ENCODE measurements at regions not wholly inside any gene's neighbourhood (a gene's known extent, or its start where the extent isn't known, plus 50 kb on each side); places are given as distances from the start of the nearest gene placed in this dataset.
"Not testable (repeated sequence)": the region's sequence is repeated elsewhere in the genome, so short reads cannot be mapped to it uniquely, and the experiment has no call there.

DNA sequence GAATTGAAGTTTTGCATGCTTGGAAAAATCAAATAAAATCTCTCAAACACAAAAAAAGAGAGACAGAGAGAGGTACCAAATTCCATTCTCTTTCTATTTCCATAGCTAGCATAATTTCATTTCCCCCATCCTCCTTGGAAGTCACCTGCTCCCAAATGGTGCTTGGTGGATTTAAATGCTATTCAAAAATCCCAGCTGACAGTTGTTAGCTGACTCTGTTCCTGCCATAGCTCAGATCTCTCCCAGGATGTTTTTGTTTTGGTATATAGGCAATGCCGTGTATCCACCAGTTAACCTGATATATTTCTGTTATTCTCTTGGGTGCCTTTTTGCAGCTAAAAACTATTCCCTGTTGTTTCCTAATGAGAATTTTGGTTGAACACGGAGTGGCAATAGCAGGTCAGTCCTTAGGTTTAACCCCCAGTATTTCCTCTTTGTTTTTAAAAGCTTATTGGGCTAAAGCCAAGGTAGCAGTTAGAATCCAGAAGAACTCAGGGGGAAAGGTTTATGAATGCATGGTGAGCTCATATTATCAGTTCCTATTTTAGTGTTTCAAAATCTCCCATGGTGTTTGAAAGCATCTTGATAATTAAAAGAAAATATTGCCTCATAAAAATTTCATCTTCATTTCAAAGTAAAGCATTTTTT is 240.0 kb upstream of the GBE1 start:
- peak; percentile 39 for DNase-seq

DNA sequence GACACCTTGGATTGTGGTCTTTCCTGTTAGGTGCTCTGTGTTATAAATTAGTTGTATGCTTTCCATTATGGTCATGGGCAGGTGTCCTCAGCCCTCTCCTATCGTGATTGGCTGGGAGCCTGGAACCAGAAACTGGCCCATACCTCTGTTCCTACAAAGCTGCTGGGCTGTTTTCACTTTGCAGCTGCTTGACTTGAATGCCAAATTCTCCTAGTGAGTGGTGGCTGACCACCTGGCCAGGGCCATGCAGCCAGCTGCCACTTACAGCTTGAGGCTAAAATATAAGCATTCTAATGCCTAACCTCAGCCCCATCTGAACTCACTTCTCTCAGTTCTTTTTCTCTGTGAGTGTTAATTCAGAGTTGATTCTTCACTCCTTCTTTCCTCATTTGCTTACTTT is 239.3 kb upstream of the GBE1 start:
- peak; percentile 59 for DNase-seq

DNA sequence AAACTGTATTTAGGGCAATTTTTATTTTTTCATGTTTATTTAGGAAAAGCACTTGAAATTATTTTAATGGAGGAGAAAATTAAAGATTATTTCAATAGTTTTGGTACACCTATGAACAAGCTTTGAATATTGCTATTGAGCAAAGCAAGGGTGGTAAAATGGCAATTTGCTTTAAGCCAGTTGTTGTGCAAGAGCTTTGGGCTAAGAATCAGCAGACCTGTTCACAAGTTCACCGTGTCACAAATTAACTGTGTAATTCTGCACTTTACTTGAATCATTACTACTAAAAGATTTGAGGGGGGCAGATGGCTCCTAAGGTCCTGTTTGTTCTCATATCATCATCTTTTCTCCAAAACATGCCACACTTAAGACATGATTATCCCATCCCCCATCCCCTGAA is 238.9 kb upstream of the GBE1 start:
- DNase-seq, result no peak

DNA sequence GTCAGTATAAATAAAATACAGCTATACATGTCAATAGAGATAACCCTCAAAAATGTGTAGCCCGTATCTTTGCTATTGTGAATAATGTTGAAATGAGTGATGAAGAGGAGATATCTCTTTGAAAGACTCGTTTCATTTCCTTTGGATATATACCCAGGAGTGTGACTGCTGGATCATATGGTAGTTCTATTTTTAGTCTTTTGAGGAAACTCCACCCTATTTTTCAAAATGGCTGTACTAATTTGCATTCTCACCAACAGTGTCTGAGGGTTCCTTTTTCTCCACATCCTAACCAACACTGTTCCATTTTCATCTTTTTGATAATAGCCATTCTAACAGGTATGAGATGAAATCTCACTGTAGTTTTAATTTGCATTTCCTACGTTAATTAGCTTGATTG is 237.5 kb upstream of the GBE1 start:
- DNase-seq, result no peak

DNA sequence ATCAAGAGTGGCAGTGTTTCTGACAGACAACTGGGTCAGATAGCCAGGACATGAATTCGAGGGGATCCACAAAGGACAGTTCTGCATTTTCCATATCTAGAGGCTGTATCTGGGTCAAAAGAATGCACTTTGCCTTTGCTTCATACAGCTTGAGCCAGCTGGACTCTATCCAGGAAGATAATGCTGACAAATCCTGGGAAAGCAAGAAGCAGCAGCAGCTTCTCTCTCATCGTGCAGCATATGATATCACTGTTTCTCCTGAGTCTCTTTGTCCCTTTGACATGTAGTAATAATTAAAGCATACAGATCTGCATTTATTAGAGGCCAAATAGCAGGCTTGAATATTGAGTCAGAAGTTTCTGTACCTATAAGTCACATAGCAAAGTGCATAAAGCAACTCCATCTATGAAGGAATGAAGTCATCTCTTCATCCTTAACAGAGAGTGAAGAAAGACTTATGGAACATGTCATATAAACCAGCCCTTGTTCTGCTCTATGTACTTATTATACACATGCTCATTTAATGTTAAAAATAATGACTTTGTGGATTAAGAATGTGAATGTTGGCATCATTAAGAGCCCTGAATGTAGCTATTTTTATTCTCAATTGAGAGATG is 236.8 kb upstream of the GBE1 start:
- DNase-seq, result no peak

DNA sequence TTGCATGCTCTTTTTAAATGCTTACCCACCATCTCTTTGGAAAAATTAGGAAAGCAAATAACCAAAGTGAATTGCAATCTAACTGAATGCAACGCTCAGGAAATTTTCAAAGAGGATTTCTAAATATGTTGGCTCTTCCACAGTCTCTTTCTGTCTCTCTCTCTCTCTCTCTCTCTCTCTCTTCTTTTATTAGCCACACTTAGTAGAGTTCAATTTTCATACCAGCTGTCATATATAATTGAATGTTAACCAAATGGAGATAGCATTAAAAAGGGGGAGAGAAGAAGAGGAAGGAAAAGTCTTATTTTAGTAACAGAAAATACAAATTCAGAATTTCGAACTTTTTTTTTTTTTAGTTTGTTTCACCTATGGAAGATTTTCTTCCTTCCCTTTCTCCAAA is 235.9 kb upstream of the GBE1 start:
- DNase-seq, result no peak

DNA sequence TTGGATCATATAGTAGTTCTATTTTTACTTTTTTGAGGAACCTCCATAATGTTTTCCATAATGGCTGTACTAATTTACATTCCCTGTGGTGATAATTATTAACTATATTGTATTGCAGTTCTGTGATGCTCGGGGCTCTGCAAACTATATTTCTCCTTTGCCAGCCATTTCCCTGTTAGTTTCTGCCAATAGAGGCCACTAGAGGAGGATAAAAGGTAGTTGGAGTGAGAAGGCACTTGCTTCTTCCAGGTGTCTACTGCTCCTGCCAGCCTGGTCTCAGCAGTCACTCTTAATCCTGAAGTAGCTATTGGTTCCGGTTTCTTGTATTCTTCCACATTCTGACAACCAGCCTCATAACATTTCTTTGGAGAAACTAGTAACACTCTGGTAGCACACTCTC is 233.9 kb upstream of the GBE1 start:
- no peak for DNase-seq

DNA sequence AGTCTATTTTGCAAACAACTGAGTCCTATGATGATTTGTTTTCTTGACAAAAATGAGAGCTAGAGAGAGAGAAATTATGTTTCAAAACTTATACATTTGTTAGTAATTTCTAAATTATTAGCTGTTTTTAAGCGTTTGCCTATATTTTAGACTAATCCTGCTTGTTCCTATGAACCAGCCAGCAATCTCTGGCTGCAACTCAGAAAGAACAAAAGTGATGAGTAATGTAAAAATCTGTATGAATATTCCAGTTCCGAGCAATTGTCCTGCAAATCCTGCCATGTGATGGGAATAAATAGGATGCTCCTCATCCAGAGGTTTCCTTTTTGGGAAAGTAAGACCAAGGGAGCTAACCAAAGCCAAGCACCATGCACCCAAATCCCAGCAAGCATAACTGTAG is 228.3 kb upstream of the GBE1 start:
- no peak for DNase-seq

DNA sequence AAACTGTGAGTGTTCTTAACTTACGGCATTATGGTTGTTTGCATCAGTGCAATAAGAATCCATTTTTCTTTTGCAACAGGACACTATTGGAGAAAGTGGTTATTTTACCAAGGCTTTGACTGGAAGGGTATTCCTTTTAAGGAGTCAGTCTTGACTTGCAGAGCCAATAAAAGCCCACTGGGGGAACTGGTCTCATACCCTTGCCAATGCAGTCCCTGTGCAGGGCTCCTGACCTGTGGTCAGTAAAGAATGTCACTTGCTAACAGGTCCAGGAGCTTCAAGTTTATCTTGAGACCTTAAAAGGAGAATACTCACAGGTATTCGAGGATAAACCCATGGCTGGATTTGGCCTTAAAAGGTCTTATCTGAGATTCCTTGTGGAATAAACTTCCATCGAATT is 227.8 kb upstream of the GBE1 start:
- DNase-seq, result no peak

DNA sequence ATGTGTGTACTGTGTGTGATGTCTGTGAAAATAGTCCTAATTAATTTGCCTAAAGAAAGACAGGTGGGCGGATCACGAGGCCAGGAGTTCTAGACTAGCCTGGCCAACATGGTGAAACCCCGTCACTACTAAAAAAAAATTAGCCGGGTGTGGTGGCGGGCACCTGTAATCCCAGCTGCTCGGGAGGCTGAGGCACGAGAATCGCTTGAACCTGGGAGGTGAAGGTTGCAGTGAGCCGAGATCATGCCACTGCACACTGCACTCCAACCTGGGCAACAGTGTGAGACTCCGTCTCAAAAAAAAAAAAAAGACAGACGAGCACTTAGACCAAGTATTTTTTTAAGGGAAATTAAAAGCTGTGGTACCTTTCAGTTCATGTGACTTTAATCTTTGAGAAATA is 226.0 kb upstream of the GBE1 start:
- not testable (repeated sequence) for DNase-seq

DNA sequence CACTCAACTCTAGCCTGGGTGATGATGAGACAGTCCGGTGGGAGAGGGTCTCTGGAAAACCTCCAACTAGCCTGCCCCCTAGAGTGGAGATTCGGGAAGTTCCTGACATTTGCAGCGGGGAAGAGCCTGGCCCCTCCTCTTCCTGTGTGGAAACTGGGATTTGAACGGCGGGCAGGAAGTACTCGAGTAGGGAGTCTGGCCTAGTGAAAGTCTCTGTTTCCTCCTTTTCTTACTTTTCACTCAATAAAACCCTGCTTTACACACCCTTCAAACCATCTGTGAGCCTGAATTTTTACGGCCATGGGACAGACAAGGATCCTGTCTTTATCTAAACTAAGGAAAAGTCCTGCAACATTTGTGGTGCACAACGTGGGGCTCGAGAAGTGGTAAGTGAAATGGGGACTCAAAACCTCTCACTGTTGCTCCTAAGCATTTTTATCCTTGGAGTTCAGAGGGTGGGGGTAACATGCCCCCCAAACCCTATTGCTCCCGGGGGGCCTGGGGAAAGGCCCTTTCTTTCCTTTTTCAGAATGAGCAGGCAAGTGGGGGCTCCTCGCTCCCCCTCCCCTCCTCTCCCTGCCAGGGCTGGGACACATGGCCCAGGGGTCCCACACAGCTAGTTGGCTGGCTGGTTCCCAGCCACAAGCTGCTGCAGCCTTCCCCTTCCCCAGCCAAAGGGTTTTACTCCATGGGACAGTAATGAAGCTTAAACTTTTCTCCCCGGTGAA is 224.7 kb upstream of the GBE1 start:
- DNase-seq, result no peak

DNA sequence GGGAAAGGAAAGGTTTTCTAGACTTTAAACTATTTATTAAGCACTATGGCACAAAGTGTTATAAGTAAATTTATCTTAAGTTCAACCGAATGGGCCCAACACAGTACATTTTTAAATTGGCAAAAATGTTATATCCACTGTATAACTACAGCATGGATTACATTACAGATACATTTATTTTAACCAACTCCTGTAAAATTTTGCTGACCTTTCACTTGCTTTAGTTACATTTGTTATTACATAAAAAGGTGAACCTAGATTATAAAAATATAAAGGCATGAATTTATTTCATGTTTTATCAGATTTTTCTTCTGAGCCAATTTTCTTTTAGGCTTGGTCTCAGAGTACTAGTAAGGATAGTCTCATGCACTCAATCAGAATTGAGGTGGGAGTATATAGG is 221.9 kb upstream of the GBE1 start:
- no peak for DNase-seq

DNA sequence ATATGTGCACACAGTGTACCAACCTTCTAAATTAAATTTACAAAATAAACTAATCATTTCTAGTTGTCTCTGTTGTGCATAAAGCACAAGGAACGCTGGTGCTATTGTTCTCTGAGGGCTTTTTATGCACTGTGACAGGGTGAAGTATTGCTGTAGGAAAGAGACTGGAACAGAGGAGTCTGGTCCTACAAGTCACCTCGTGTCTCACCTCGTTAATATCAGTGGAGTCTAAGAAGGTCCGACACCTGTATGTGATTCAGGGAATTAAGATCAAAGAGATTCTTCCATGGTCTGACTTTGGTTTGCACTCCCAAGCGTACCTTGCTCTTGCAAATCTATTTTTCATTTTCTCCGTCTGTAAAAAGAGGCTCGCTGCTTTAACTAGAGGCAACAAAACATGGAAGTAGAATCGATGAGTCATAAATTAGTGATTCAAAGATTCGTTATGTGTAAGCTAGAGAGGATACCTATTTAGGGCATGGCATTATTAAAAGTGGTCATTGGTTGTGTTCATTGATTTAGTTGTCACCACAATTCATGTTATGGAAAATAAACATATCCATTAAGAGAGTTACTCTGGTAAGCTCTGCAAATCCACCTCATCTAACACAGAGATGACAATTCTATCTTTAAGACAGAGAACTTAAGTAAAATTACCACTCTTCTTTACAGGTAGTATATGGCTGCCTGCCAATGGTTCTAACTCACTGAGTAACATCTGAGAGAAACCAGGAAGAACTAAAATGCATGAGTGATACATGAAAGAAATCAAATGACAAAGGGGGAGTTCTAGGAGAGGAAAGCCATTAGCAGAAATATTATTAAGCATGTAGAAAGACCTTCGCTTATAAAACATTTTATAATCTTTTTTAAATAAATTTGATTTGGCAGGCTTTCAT is 219.4 kb upstream of the GBE1 start:
- no peak for DNase-seq

DNA sequence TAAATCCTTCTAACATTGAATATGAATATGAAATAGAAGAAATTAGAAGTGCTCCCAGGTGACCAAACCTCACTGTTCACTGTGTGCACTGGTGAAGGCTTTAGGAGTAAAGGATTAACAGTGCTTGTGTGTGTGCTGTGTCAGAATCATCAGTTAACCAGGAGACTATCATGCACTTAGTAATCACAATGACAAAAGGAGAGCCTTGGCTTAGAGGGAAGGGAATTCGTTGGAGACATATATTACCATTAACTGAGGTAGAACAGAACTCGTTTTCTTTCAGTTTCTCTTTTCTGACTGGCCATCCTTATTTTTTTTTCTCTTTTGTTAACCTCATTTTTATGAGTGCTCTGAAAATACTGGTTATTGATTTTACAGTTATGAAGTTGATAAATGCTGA is 213.3 kb upstream of the GBE1 start:
- no peak for DNase-seq

DNA sequence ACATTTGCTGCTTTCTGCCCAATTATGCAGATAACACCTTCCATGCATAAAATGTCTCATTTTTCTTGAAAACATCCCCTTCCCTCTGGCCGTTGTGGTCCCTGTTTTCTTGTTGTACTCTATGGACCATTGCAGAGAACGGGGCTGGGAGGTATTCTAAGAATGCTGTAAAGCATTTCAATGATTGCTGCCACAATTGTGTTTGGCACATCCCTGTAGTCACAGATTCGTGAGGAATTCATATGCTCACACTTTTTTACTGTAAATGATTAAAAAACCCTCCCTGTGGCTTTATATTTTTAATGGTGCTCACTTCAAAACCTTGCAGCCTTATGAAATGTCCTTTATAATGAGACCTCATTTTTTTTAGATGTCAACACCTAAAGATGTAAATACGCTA is 207.2 kb upstream of the GBE1 start:
- no peak for DNase-seq

DNA sequence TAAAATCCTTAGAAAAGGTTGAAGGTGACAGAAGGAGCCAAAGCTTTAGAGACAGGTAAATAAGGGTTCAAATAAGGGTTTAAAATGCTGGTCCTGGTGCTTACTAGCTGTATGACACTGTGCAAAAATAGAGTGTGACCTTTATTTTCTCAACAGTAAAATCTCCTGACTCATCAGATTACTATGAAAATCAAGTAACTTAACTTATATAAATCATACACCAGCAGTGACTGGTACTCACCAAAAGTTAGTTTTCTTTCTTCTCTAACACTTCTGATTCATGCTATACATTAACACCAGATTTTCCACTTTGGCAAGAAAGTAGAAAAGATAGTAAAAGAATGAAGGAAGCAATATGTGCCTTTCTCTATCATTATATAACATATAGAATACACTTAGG is 205.9 kb upstream of the GBE1 start:
- no peak for DNase-seq

DNA sequence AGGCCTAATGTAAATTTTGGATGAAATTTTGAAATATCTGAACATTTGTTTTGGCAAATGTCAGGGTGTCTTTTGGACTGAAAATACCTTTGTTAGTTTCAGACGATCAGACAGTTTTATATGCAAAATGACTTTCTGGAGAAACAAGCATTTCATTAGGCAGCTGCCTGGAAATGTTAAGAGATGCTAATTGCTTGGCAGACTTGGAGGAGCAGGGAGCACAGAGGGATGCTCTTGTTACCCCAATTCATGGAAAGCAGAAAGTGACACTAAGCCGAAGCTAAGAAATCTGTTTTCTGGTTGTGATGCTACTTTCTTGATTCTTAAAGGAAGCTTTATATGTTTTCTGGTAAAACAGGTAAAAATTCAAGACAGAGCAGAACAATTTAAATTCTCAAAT is 204.3 kb upstream of the GBE1 start:
- no peak for DNase-seq

DNA sequence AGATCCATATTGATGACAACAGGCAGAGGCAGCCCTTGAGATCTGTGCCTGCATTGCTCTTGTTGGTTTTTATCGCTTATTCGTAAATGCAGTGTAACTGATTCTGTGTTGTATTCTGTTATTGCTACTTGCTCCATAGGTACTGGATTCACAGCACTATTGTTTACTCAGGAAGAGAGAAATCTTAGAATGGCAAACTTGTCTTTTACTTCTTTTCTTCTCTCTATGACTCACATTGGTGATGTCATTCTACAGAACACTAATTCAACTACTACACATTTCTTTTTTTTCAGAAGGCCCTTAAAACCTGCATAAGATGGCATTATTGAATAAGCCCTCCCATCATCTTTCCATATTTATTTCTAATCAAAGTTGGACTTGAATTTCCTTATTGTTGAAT is 201.0 kb upstream of the GBE1 start:
- DNase-seq, result no peak

DNA sequence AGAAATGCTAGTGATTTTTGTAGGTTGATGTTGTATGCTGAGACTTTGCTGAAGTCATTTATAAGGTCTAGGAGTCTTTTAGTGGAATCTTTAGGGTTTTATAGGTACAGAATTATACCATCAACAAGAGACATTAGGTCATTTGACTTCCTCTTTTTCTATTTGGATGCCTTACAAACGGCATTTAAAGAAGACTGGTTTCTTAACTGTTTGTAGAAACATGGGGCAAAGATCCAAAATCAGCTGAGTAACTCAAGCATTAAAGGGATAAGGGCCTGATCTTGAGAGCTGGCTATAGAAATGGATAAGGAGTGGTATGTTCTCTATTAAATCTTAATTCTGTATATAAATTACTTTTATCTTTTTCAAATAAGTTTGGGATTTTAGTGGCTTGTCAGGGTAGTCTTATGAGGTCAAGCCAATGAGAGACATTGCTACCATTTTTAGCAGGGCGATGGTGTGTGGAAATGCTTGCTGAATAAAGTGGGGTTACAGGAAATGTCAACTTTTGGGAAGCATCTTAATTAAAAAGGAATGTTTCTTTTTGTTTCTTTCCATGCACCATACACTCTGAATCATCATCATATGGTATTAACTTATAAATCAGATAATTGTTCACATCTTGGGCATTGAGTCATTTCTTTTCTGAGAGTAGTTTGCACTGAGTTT is 197.7 kb upstream of the GBE1 start:
- DNase-seq, result no peak

DNA sequence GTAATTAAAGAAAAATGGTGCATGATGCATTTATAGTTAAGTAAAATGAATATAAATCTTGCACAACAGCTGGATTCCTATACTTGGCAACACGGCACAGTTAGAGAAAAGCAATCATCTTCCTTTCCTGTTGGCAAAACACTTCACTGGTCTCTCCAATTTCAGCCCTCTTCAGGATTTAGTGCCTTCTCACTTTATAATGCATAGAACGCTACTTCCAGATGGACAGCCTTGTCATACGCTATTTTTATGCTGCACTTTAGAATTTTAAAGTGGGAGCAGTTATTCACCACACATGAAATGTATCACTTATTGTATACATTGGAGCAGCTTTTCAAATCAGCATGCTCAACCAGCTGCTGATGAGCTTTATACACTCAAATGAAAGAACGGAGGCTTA is 194.4 kb upstream of the GBE1 start:
- DNase-seq, result peak; percentile 2

DNA sequence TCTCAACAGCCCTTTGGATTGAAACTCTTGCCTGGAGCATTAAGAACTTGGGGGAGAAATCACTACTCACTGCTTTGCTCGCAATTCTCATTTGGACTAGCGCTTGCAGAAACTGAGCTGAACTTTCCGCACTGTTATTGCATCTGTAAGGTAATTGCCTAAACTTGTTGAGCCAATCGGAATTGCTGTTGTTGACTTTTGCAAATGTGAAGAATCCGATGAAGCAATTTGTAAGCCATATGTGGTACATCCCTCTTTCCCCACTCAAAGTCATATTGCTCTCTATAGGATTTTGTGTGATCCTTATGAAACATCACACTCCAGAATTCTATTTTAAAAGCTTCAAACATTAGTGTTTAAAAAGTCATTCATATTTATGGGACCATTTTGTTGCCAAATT is 191.7 kb upstream of the GBE1 start:
- no peak for DNase-seq

DNA sequence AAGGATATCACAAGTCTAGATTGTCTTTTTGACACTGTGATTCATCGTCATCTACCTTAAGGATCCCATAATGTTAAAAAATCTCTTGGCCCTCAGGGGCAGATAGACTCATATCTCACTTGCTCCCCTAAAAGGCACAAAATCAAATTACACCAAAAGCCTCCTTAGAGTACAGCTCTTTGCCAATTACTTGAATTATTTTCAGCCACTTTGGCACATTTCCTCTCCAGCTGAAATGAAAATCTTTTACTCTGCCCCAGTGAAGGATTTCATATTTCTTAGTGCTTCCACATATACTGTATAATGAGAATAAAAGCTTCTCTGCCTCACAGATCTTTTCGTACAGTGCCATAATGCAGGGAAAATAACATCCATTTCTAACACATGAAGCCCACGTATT is 190.7 kb upstream of the GBE1 start:
- DNase-seq, result no peak

DNA sequence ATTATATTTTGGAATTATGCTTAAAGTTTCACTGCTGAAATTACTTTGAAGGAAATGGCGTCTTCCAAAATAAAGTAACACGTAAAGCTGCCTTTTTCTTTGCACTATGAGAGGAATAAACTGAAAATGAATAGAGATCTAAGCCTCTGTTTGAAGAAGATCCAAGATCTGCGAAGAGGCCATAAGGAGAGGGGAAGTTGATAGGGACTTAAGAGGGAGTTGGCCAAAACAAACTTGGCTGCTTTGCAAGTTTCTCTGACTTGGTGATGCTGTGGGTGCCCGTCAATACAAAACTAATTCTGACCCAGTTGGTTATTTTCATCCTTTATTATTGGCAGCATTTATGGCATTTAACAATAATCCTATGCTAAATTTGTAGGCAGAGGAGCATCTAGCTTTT is 190.2 kb upstream of the GBE1 start:
- no peak for DNase-seq

Data from NCI-H1092 treated with DMSO at 0.1 percent for 48 hours (cell line).